CD14-positive monocyte (primary cell): ENCODE measurements at regions not wholly inside any gene's neighbourhood (a gene's known extent, or its start where the extent isn't known, plus 50 kb on each side); places are given as distances from the start of the nearest gene placed in this dataset.

ENCODE experiments used
- DNase-seq, 3 donors: peaks; one replicate each; pipeline ENCODE4 v3.0.0-alpha.2; 2011 to 2022
- H2AFZ ChIP-seq: 2 replicates; pipeline ENCODE4 v1.6.0; 2012; ENCODE audit warnings: mild to moderate bottlenecking, low read depth, low read length, inconsistent platforms; ENCODE audit not compliant: insufficient read depth, poor library complexity, severe bottlenecking
- H3K27ac ChIP-seq, 2 donors: 1 replicate in 1 of 2; 2 replicates in 1 of 2; pipeline ENCODE4 v1.5.1; 2012 to 2013; ENCODE audit warnings: low read length in 2 of 2, control low read depth in 1 of 2, inconsistent platforms in 1 of 2, low read depth in 1 of 2, mild to moderate bottlenecking in 1 of 2
- H3K27me3 ChIP-seq, 2 donors: one replicate each; pipeline versions ENCODE4 v1.6.0 to v1.6.1; 2011 to 2013; ENCODE audit warnings: low read length in 2 of 2; ENCODE audit not compliant: control insufficient read depth in 2 of 2, insufficient read depth in 2 of 2
- H3K36me3 ChIP-seq, 2 donors: replicated peaks in 1 of 2; 1 replicate in 1 of 2; 2 replicates in 1 of 2; pipeline versions ENCODE4 v1.5.1 to v1.6.1; 2012 to 2013; ENCODE audit warnings: low read length in 2 of 2, control low read depth in 1 of 2, inconsistent platforms in 1 of 2, mild to moderate bottlenecking in 1 of 2; ENCODE audit not compliant: insufficient read depth in 2 of 2, control insufficient read depth in 1 of 2
- H3K4me1 ChIP-seq, 2 donors: 1 replicate in 1 of 2; 2 replicates in 1 of 2; pipeline versions ENCODE4 v1.5.1 to v1.6.1; 2012 to 2013; ENCODE audit warnings: low read length in 2 of 2, control low read depth in 1 of 2, inconsistent platforms in 1 of 2, mild to moderate bottlenecking in 1 of 2, moderate library complexity in 1 of 2; ENCODE audit not compliant: insufficient read depth in 2 of 2, control insufficient read depth in 1 of 2
- H3K4me2 ChIP-seq: replicated peaks from 2 replicates; pipeline ENCODE3; 2012; ENCODE audit warnings: low read length, moderate library complexity, mild to moderate bottlenecking; ENCODE audit not compliant: poor library complexity, severe bottlenecking; ENCODE audit errors: extremely low read depth
- H3K4me3 ChIP-seq, 3 experiments: fragments of 200-600 bp in 1 of 3; sonication (generic) in 1 of 3; replicated peaks in 1 of 3; 1 replicate in 2 of 3; 2 replicates in 1 of 3; pipeline ENCODE4 v1.5.1; 2011 to 2013; ENCODE audit warnings: low read length in 3 of 3, mild to moderate bottlenecking in 3 of 3, control low read depth in 2 of 3, low read depth in 2 of 3, inconsistent platforms in 1 of 3, moderate library complexity in 1 of 3
- H3K79me2 ChIP-seq: 2 replicates; pipeline ENCODE4 v1.6.0; 2012; ENCODE audit warnings: mild to moderate bottlenecking, control low read depth, inconsistent platforms, low read length, moderate library complexity; ENCODE audit not compliant: insufficient read depth
- H3K9ac ChIP-seq: 2 replicates; pipeline ENCODE4 v1.6.0; 2017; ENCODE audit warnings: low read length, mild to moderate bottlenecking; ENCODE audit not compliant: insufficient read depth, poor library complexity, severe bottlenecking
- H3K9me3 ChIP-seq, 2 donors: replicated peaks in 1 of 2; 1 replicate in 1 of 2; 2 replicates in 1 of 2; pipeline versions ENCODE4 v1.5.1 to v1.6.1; 2012 to 2013; ENCODE audit warnings: low read length in 2 of 2, control low read depth in 1 of 2; ENCODE audit not compliant: control insufficient read depth in 1 of 2, insufficient read depth in 1 of 2
- H4K20me1 ChIP-seq: 2 replicates; pipeline ENCODE4 v1.6.0; 2012; ENCODE audit warnings: mild to moderate bottlenecking, low read length, control low read depth, moderate library complexity; ENCODE audit not compliant: insufficient read depth
- H3K27ac Mint-ChIP-seq, 7 donors: one replicate each; pipeline ENCODE4 v1.8.0; 2020; ENCODE audit warnings: mild to moderate bottlenecking in 7 of 7, mixed read lengths in 7 of 7, moderate library complexity in 6 of 7, inconsistent platforms in 2 of 7
- H3K27me3 Mint-ChIP-seq, 3 donors: one replicate each; pipeline ENCODE4 v1.8.0; 2021 to 2022; ENCODE audit warnings: low read depth in 3 of 3, mild to moderate bottlenecking in 3 of 3, mixed read lengths in 3 of 3, moderate library complexity in 3 of 3, inconsistent platforms in 1 of 3
- H3K36me3 Mint-ChIP-seq, 2 donors: one replicate each; pipeline ENCODE4 v1.8.0; 2020; ENCODE audit warnings: mixed read lengths in 2 of 2, inconsistent platforms in 1 of 2, mild to moderate bottlenecking in 1 of 2
- H3K4me1 Mint-ChIP-seq: one replicate; pipeline ENCODE4 v1.8.0; 2020; ENCODE audit warnings: mild to moderate bottlenecking, mixed read lengths
- H3K4me3 Mint-ChIP-seq, 2 donors: one replicate each; pipeline ENCODE4 v1.8.0; 2020; ENCODE audit warnings: mild to moderate bottlenecking in 2 of 2, mixed read lengths in 2 of 2, moderate library complexity in 1 of 2
- H3K9me3 Mint-ChIP-seq, 7 donors: one replicate each; pipeline ENCODE4 v1.8.0; 2020 to 2022; ENCODE audit warnings: mixed read lengths in 7 of 7, mild to moderate bottlenecking in 6 of 7, moderate library complexity in 6 of 7, inconsistent platforms in 2 of 7
- WGBS: methylation state at CpG from one replicate; pipeline ENCODE4 v1.1.5; 2013; ENCODE audit warnings: missing lambda C conversion rate; ENCODE audit not compliant: insufficient coverage; 5-methylcytosine and 5-hydroxymethylcytosine counted together
- intact Hi-C, 2 donors: fragments of 100-400 bp; cut with micrococcal nuclease; formaldehyde crosslinking; loops; one replicate each; pipeline versions ENCODE4 v1.15.0 to v1.15.1; 2023
- TF ChIP-seq, protein P1 (sequence below): fragments of 200-600 bp; IDR thresholded peaks from one replicate; pipeline ENCODE4 v1.8.0; 2022; ENCODE audit warnings: antibody characterized with exemption, mild to moderate bottlenecking

GRCh38 chr18:10145546-10145945 lies 231.7 kb downstream of the VAPA start:
- no peak overlapping the region for H3K4me3 ChIP-seq
- H3K4me1 Mint-ChIP-seq = peaks cover 15% of the 10 kb centered on the region
- no peaks in the 10 kb centered on the region for H3K9me3 ChIP-seq
- no peaks in the 10 kb centered on the region for H3K27me3 ChIP-seq
- H3K79me2 ChIP-seq = no peaks in the 10 kb centered on the region
- no peak overlapping the region for H3K4me3 Mint-ChIP-seq
- no peaks in the 10 kb centered on the region for H4K20me1 ChIP-seq
- DNase-seq = no peak
- H3K9ac ChIP-seq = no peak overlapping the region
- no peak overlapping the region for H3K27ac ChIP-seq
- no peak overlapping the region for H3K27ac Mint-ChIP-seq
- no peaks in the 10 kb centered on the region for H3K36me3 ChIP-seq
- H3K9me3 Mint-ChIP-seq = peaks cover 0 to 2% (median 0%) of the 10 kb centered on the region in 7 donors
- peaks cover 14 to 15% of the 10 kb centered on the region in 2 donors for H3K4me1 ChIP-seq
- no peaks in the 10 kb centered on the region for H3K27me3 Mint-ChIP-seq
- 94% methylated on average over 4 of the region's 4 CpGs for WGBS
- no peaks in the 10 kb centered on the region for H3K36me3 Mint-ChIP-seq
- no peak overlapping the region for H3K4me2 ChIP-seq
- TF ChIP-seq, protein P1, sequence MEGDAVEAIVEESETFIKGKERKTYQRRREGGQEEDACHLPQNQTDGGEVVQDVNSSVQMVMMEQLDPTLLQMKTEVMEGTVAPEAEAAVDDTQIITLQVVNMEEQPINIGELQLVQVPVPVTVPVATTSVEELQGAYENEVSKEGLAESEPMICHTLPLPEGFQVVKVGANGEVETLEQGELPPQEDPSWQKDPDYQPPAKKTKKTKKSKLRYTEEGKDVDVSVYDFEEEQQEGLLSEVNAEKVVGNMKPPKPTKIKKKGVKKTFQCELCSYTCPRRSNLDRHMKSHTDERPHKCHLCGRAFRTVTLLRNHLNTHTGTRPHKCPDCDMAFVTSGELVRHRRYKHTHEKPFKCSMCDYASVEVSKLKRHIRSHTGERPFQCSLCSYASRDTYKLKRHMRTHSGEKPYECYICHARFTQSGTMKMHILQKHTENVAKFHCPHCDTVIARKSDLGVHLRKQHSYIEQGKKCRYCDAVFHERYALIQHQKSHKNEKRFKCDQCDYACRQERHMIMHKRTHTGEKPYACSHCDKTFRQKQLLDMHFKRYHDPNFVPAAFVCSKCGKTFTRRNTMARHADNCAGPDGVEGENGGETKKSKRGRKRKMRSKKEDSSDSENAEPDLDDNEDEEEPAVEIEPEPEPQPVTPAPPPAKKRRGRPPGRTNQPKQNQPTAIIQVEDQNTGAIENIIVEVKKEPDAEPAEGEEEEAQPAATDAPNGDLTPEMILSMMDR = no peak
- intact Hi-C loops = no loop called here
- H2AFZ ChIP-seq = no peak overlapping the region

- H3K9ac ChIP-seq = no peak overlapping the region
- 100% methylated on average over 4 of the region's 6 CpGs for WGBS
- intact Hi-C loops = no loop called here
Observed at GRCh38 chr18:10147226-10147625, 233.4 kb downstream of the VAPA start.

More at GRCh38 chr18:10147226-10147625, 233.4 kb downstream of the VAPA start:
- DNase-seq = no peak
- Histone ChIP-seq H2AFZ (no peak overlapping the region), H3K27me3 (no peaks in the 10 kb centered on the region), H3K4me3 (no peak overlapping the region), H3K79me2 (no peaks in the 10 kb centered on the region), H3K27ac (no peak overlapping the region), H3K9me3 (no peaks in the 10 kb centered on the region), H3K4me1 (no peaks in the 10 kb centered on the region), H3K4me2 (no peak overlapping the region), H4K20me1 (no peaks in the 10 kb centered on the region), H3K36me3 (no peaks in the 10 kb centered on the region)
- Mint-ChIP-seq H3K4me3 (no peak overlapping the region), H3K36me3 (no peaks in the 10 kb centered on the region), H3K4me1 (peaks cover 11% of the 10 kb centered on the region), H3K9me3 (peaks cover 0 to 2% (median 0%) of the 10 kb centered on the region in 7 donors), H3K27me3 (peaks cover 0 to 1% (median 0%) of the 10 kb centered on the region in 3 donors), H3K27ac (no peak overlapping the region)
- TF ChIP-seq, protein P1 = no peak
